ENCODE measurements at regions not wholly inside any gene's neighbourhood (a gene's known extent, or its start where the extent isn't known, plus 50 kb on each side); places are given as distances from the start of the nearest gene placed in this dataset.

DNA sequence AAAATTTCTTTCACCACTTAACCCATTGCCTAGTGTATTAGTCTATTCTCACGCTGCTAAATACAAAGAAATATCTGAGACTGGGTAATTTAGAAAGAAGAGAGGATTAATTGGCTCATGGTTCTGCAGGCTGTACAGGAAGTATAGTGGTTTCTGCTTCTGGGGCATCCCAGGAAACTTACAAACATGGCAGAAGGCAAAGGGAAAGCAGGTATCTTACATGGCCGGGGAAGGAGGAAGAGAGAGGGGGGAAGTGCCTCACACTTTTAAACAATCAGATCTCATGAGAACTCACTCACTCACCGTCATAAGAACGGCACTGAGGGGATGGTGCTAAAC lies 931.4 kb upstream of the SOX9 start:
- Histone ChIP-seq H4K5ac (ENCODE audit: low read depth, low read length) (peak overlapping the region; percentile 83), H2BK15ac (ENCODE audit: low read depth, low read length) (peak overlapping the region; percentile 95), H3K4me3 (ENCODE audit: insufficient read depth, low read depth, low read length) (no peak overlapping the region), H3K36me3 (ENCODE audit: control insufficient read depth, insufficient read depth, low read length) (no peaks in the 10 kb centered on the region), H3K9me1 (ENCODE audit: insufficient read depth, low read length) (peaks cover 4% of the 10 kb centered on the region), H3K4ac (ENCODE audit: low read depth, low read length) (peak overlapping the region; percentile 87), H3K4me1 (ENCODE audit: control insufficient read depth, insufficient read depth, low read length) (peaks cover 7% of the 10 kb centered on the region), H3K27ac (ENCODE audit: insufficient read depth, low read length) (peak overlapping the region; percentile 65), H2AFZ (replicated peaks; ENCODE audit: low read length, poor library complexity) (peak overlapping the region; percentile 35), H4K8ac (ENCODE audit: low read depth in 2 of 2, low read length in 2 of 2) (peak overlapping the region; percentile 75 to 82), H3K18ac (ENCODE audit: low read depth, low read length) (peak overlapping the region; percentile 81), H2AK9ac (replicated peaks; ENCODE audit: low read depth, low read length, poor library complexity) (no peak overlapping the region), H2BK120ac (ENCODE audit: low read depth, low read length) (peak overlapping the region; percentile 91), H4K20me1 (ENCODE audit: insufficient read depth, low read length) (no peaks in the 10 kb centered on the region), H3K9me3 (ENCODE audit: control insufficient read depth, insufficient read depth, low read length) (no peaks in the 10 kb centered on the region), H3K9ac (ENCODE audit: low read depth, low read length) (no peak overlapping the region), H3K14ac (replicated peaks; ENCODE audit: low read depth, low read length) (peak overlapping the region; percentile 50), H3K27me3 (ENCODE audit: control insufficient read depth, insufficient read depth, low read length) (no peaks in the 10 kb centered on the region), H3K23ac (ENCODE audit: low read depth, low read length) (peak overlapping the region; percentile 55; the same call in 1 of the 2 replicates), H4K91ac (ENCODE audit: insufficient read depth, low read depth, low read length) (peak overlapping the region; percentile 67), H3K79me1 (ENCODE audit: low read depth in 1 of 2, low read length in 2 of 2) (no peaks in the 10 kb centered on the region), H3K56ac (ENCODE audit: extremely low read depth, insufficient read depth, low read length) (no peak overlapping the region), H3K4me2 (ENCODE audit: low read depth, low read length) (peak overlapping the region; percentile 44), H2BK5ac (ENCODE audit: low read depth, low read length, poor library complexity, severe bottlenecking) (peak overlapping the region; percentile 84), H2BK20ac (ENCODE audit: low read depth, low read length) (peak overlapping the region; percentile 94), H2AK5ac (ENCODE audit: low read depth, low read length) (peak overlapping the region; percentile 89)
- intact Hi-C loops (cut with micrococcal nuclease), result loop anchor here (10.0 kb wide), 1 partner anchor 235 kb away; no protein-coding TSS in a partner anchor
- no TSS peak for BruUV-seq (replicated peaks)
- CTCF ChIA-PET, result interaction anchor here (0.6 kb wide), 1 partner anchor 10 kb away, joined by 3 read pairs; no protein-coding TSS in a partner anchor
- in situ Hi-C loops (cut with MboI; ENCODE audit: low sequenced_read_pairs), result no loop called here
- no CpG with 5 or more reads among the region's 4 CpGs for WGBS, 2 experiments (ENCODE audit: extremely low coverage in 2 of 2, insufficient read length in 1 of 2)
- TF ChIP-seq MAFK (IDR thresholded peaks at IDR 0.05; ENCODE audit: low read depth, low read length), result no peak
- no peak for TF ChIP-seq CEBPB (IDR thresholded peaks at IDR 0.05; ENCODE audit: low read depth, low read length)
- no peak for TF ChIP-seq NFE2L2 (IDR thresholded peaks at IDR 0.05; ENCODE audit: low read depth, low read length)
- dilution Hi-C loops (cut with HindIII; ENCODE audit: low sequenced_read_pairs, unreplicated experiment), result no loop called here
- ATAC-seq (ENCODE audit: low read depth), result no peak; the same call in 1 of the 2 replicates
- no peak for DNase-seq
- POLR2A ChIA-PET (ENCODE audit: unreplicated experiment), result no interaction called here

Measured in IMR-90 (cell line).